GM12873 (cell line): ENCODE measurements at regions not wholly inside any gene's neighbourhood (a gene's known extent, or its start where the extent isn't known, plus 50 kb on each side); places are given as distances from the start of the nearest gene placed in this dataset.

Experiments used
- TF ChIP-seq, protein P1 (sequence below): IDR thresholded peaks from 2 replicates; pipeline ENCODE4 v1.5.1; 2012; ENCODE audit warnings: low read depth, mild to moderate bottlenecking, moderate library complexity, low read length, control low read depth; ENCODE audit not compliant: insufficient read depth; ENCODE audit errors: missing control alignments

DNA sequence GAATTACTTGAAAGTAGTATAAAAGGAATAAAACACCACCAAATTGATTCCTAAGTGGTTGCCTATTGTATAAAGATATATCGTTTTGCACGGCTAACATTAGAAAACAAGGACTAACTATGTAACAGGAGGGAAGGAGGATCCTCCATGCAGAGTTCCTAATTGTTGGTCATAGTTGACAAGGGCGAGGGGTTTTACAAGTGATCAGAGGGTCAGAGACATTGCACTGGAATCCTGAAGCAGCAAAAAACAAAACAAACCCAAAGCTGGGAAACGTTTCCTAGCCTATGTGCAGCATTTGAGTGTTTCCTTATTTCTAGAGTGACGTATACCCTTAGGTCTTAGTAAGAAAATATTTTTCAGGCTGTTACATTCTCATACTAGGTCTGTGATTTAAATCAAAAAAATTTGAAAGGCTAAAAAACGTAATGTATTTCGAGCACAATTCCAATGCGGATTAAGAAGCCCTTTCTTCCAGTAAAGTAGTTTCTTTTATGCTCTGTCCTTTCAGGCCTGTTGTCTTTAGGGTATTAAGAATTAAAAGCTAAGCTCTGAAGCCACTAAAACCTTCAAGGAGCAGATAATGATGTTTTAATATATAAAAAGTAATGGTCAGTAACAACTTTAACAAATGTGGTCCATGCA is 373.8 kb upstream of the MMS22L start:
- TF ChIP-seq, protein P1, sequence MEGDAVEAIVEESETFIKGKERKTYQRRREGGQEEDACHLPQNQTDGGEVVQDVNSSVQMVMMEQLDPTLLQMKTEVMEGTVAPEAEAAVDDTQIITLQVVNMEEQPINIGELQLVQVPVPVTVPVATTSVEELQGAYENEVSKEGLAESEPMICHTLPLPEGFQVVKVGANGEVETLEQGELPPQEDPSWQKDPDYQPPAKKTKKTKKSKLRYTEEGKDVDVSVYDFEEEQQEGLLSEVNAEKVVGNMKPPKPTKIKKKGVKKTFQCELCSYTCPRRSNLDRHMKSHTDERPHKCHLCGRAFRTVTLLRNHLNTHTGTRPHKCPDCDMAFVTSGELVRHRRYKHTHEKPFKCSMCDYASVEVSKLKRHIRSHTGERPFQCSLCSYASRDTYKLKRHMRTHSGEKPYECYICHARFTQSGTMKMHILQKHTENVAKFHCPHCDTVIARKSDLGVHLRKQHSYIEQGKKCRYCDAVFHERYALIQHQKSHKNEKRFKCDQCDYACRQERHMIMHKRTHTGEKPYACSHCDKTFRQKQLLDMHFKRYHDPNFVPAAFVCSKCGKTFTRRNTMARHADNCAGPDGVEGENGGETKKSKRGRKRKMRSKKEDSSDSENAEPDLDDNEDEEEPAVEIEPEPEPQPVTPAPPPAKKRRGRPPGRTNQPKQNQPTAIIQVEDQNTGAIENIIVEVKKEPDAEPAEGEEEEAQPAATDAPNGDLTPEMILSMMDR: no peak

DNA sequence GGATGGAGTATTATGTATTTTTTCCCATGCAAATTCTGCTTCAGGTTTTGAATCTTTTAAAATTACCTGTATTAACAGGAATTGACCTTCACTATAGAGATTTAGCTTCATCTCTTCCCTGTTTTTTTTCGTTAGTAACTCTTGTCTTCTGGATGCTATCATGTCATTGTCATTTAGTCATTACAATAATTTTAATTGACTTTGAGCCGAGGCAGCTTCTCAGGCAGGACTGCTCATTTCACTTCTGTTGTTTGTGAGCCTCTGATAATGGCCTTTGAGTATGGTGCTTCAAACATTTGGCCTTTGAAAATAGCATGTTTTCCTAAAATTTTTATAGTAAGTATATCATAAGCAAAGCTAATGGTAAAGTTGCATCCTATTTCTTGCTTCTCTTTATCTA is 375.1 kb upstream of the MMS22L start:
- TF ChIP-seq, protein P1: no peak

DNA sequence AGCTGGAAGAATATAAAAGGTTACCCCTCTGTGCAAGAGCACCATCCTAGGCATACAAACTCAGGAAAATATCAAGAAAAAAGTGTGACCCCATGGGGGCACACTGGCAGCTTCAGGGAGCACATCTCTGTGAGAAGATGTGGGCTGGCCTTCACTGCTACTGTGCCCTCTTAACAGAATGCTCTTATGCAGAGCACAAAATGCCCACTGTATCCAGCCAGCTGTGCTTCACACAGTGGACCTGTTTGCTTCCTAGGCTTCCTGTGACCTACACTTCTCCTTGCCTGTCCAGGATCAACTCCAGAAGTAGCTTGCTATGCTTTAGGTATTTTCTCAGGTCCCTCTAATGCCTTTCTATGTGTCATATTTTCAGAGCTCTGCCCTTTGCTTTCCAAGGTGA is 380.2 kb upstream of the MMS22L start:
- TF ChIP-seq, protein P1: no peak

DNA sequence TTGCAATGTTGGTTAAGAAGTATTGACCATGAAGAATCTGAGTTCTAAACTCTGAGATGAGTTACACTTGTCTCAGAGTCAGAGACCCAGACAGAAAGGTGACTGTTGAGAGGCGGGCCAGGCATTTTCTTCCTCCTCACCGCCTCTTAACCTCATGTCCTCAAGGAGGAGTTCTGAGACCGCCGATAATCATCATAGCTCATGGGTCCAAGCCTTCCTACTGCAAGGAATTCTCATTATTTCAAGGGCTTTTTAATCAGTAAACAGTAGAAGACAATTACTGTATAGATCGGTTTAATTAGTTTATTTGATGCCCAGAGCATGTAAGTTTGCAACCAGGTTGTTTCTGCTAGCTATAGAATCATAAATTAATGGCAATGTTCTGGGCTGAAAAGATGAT is 382.4 kb upstream of the MMS22L start:
- TF ChIP-seq, protein P1: no peak

DNA sequence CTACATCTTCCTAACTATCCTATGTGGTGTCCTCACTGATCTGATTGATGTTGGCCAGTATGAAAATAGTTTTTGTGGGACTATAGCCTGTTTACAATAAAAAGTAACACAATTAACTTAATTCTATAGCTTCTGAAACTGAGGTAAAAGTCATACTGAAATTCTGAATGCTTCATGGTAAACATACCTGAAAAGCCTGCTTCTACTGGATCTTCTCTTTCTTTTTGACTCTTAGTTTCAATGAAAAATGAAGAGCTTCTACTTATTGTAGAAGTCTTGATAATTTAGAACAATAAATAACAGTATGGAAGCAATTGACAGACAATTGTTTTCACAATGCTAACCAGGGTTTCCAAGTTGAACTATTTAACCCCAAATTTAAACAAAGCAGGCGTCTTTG is 383.9 kb upstream of the MMS22L start:
- TF ChIP-seq, protein P1: no peak

DNA sequence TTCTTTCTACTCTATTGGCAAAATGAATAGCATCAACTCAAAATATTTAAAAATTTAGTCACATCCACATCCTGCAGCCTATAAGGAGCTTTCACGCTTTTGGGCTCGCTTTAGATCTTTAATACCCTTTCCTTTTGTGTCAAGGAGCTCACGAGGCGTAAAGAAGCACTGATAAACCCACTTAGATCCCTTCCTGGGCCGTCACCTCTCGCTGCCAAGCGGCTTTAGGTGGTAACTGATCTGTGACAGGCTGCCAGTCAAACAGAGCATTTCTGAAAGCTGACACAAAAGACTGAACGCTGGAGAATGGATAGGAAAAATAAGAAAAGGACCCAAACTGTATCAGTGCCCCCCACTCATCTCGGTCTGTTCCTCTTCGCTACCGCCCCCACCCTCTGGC is 385.7 kb upstream of the MMS22L start:
- TF ChIP-seq, protein P1: peak; percentile 10

DNA sequence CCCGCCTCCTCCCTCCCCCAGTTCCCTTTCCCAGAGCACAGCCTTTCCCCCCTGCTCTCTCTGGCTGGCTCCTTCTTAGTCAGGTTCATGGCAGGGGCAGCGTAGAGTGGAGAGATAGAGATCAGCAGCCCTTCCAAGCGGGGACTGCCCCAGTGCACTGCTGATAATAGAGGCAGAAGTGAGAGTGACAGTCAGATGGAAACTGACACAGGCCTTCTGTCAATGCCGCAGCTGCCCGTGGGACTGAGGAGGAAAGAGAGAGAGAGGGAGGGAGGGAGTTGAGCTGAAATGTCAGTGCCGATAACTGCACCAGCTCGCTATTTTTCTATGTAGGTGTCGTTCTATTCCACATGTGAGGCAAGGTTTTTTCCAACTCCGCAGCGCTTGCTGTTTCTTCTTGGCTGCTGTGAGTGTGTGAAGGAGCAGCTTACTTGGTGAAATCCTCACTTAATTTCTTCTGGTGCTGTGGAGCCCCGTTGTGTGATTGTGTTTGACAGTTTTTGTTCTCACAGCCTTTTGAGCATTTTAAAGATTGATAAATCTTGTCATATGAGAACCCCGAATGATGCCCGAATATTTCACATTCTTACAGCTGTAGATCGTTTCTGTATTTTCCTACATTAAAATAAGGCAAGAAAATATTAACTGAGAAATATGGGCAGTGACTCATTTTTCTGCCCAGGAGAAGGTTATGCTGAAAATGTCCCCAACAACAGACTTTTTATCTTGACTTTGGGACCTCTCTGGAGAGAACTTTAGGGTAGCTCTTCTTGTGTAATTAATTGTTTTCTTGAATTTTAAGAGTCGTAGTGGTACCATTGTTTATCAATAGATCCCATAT is 386.4 kb upstream of the MMS22L start:
- TF ChIP-seq, protein P1: no peak
